ENCODE measurements at regions not wholly inside any gene's neighbourhood (a gene's known extent, or its start where the extent isn't known, plus 50 kb on each side); places are given as distances from the start of the nearest gene placed in this dataset.

GRCh38 chr13:72341904-72342303 is 385.5 kb downstream of the MZT1 start:
- Histone ChIP-seq H3K36me3 (ENCODE audit: control insufficient read depth in 1 of 2, insufficient read depth in 2 of 2, low read length in 2 of 2) (no peaks in the 10 kb centered on the region), H3K4me3 (replicated peaks in 1 of 2; ENCODE audit: low read depth in 1 of 2, low read length in 2 of 2) (no peak overlapping the region), H3K9me2 (ENCODE audit: insufficient read depth) (no peaks in the 10 kb centered on the region), H3K79me2 (ENCODE audit: insufficient read depth, low read length) (no peaks in the 10 kb centered on the region), H3K27ac (ENCODE audit: low read depth, low read length) (no peak overlapping the region), H3K4me1 (ENCODE audit: control insufficient read depth in 1 of 2, insufficient read depth in 2 of 2, low read length in 2 of 2) (no peaks in the 10 kb centered on the region), H3K9ac (ENCODE audit: low read length) (no peak overlapping the region), H4K20me1 (ENCODE audit: insufficient read depth) (no peaks in the 10 kb centered on the region), H2AFZ (ENCODE audit: low read depth, low read length, poor library complexity, severe bottlenecking) (no peak overlapping the region), H3K9me3 (ENCODE audit: control insufficient read depth in 1 of 2, insufficient read depth in 1 of 2, low read depth in 1 of 2, low read length in 2 of 2) (no peaks in the 10 kb centered on the region), H3K27me3 (ENCODE audit: insufficient read depth, low read length) (no peaks in the 10 kb centered on the region), H3K4me2 (ENCODE audit: low read length) (no peak overlapping the region)
- ChIA-PET RAD21 (ENCODE audit: low non-redundant PET in 1 of 2, low total read pairs in 2 of 2, uncharacterized antibody in 2 of 2, unreplicated experiment in 2 of 2) (no interaction called here), POLR2A (no interaction called here), CTCF (no interaction called here)
- DNase-seq (ENCODE audit: low read depth, low spot score) = no peak
- no peak for ATAC-seq
- intact Hi-C loops (cut with micrococcal nuclease) = no loop called here
- TF ChIP-seq, protein P1, sequence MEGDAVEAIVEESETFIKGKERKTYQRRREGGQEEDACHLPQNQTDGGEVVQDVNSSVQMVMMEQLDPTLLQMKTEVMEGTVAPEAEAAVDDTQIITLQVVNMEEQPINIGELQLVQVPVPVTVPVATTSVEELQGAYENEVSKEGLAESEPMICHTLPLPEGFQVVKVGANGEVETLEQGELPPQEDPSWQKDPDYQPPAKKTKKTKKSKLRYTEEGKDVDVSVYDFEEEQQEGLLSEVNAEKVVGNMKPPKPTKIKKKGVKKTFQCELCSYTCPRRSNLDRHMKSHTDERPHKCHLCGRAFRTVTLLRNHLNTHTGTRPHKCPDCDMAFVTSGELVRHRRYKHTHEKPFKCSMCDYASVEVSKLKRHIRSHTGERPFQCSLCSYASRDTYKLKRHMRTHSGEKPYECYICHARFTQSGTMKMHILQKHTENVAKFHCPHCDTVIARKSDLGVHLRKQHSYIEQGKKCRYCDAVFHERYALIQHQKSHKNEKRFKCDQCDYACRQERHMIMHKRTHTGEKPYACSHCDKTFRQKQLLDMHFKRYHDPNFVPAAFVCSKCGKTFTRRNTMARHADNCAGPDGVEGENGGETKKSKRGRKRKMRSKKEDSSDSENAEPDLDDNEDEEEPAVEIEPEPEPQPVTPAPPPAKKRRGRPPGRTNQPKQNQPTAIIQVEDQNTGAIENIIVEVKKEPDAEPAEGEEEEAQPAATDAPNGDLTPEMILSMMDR (IDR thresholded peaks at IDR 0.05 in 2 of 3, conservative IDR thresholded peaks at IDR 0.05 in 1 of 3; ENCODE audit: borderline replicate concordance in 1 of 3, insufficient read depth in 1 of 3, low read depth in 2 of 3, low read length in 2 of 3) = no peak
- TF ChIP-seq ZNF274 (IDR thresholded peaks at IDR 0.05; ENCODE audit: low read depth, low read length) = no peak
- TF ChIP-seq SIN3A (IDR thresholded peaks at IDR 0.05; ENCODE audit: low read depth) = no peak
- TF ChIP-seq JUND (IDR thresholded peaks at IDR 0.05) = no peak
- BruUV-seq (replicated peaks) = no TSS peak

DNA sequence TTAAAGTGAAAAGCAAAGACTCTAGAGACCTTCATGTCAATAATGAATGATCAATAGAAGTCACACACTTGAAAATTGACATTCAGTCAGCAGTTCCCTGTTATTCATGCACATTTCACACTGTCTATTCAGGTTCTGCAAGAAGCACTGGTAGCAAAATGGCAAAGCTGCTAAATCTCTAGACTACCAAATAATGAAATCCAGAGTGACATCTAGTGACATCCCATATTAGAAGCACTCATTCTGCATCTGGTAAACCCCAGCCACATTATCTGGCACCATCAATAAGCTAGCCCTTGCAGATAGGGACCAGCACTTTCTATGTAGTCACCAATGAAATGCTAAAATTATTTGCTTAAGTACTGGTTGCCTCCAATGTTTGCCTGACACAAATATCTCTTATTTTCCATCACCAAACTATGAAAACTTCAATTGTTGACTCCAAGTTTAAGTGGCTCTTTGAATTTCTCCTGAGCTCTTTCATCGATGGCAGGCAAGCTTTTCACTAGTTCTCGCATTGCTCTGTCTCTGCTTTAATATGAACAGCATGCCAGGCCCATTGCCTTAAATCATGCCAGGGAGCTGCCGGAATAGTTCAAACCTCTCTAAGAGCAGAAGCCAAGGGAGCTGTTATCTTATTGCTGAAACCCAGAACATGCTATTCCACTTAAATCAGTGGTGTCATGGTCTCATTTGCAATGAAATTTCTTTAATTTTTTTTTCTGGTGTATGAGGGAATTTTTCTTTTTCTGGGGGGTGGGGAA is 409.9 kb downstream of the MZT1 start:
- no peak for ATAC-seq
- no peak for DNase-seq (ENCODE audit: low read depth, low spot score)
- Histone ChIP-seq H3K9me3 (ENCODE audit: control insufficient read depth in 1 of 2, insufficient read depth in 1 of 2, low read depth in 1 of 2, low read length in 2 of 2) (peaks cover 0 to 4% of the 10 kb centered on the region in 2 experiments; a peak in 1 of 4 replicates), H3K36me3 (ENCODE audit: control insufficient read depth in 1 of 2, insufficient read depth in 2 of 2, low read length in 2 of 2) (no peaks in the 10 kb centered on the region), H3K79me2 (ENCODE audit: insufficient read depth, low read length) (no peaks in the 10 kb centered on the region), H4K20me1 (ENCODE audit: insufficient read depth) (no peaks in the 10 kb centered on the region), H3K9ac (ENCODE audit: low read length) (no peak overlapping the region), H3K27ac (ENCODE audit: low read depth, low read length) (no peak overlapping the region), H3K27me3 (ENCODE audit: insufficient read depth, low read length) (no peaks in the 10 kb centered on the region), H3K4me2 (ENCODE audit: low read length) (no peak overlapping the region), H3K9me2 (ENCODE audit: insufficient read depth) (no peaks in the 10 kb centered on the region), H3K4me3 (replicated peaks in 1 of 2; ENCODE audit: low read depth in 1 of 2, low read length in 2 of 2) (no peak overlapping the region), H2AFZ (ENCODE audit: low read depth, low read length, poor library complexity, severe bottlenecking) (no peak overlapping the region), H3K4me1 (ENCODE audit: control insufficient read depth in 1 of 2, insufficient read depth in 2 of 2, low read length in 2 of 2) (no peaks in the 10 kb centered on the region)
- RAD21 ChIA-PET (ENCODE audit: low non-redundant PET in 1 of 2, low total read pairs in 2 of 2, uncharacterized antibody in 2 of 2, unreplicated experiment in 2 of 2) = no interaction called here
- CTCF ChIA-PET = no interaction called here
- POLR2A ChIA-PET = no interaction called here
- no TSS peak for BruUV-seq (replicated peaks)
- intact Hi-C loops (cut with micrococcal nuclease) = no loop called here
- TF ChIP-seq SIN3A (IDR thresholded peaks at IDR 0.05; ENCODE audit: low read depth) (no peak), YY1 (IDR thresholded peaks at IDR 0.05; ENCODE audit: extremely low read depth, insufficient replicate concordance, low read depth, low read length) (no peak), POLR2A (IDR thresholded peaks at IDR 0.05; ENCODE audit: borderline replicate concordance, extremely low read depth, insufficient read depth, insufficient read length) (no peak), RAD21 (IDR thresholded peaks at IDR 0.05; ENCODE audit: low read depth) (no peak), POLR2AphosphoS5 (IDR thresholded peaks at IDR 0.05; ENCODE audit: low read depth, low read length) (no peak), SRF (IDR thresholded peaks at IDR 0.05; ENCODE audit: low read depth) (no peak), EGR1 (IDR thresholded peaks at IDR 0.05; ENCODE audit: low read depth) (no peak), ELF1 (IDR thresholded peaks at IDR 0.05; ENCODE audit: borderline replicate concordance, low read depth) (no peak), ZBTB33 (IDR thresholded peaks at IDR 0.05; ENCODE audit: extremely low read depth, insufficient replicate concordance, low read length) (no peak), JUND (IDR thresholded peaks at IDR 0.05) (no peak), ZNF274 (IDR thresholded peaks at IDR 0.05; ENCODE audit: low read depth, low read length) (no peak)
- TF ChIP-seq, protein P1 (IDR thresholded peaks at IDR 0.05 in 2 of 3, conservative IDR thresholded peaks at IDR 0.05 in 1 of 3; ENCODE audit: borderline replicate concordance in 1 of 3, insufficient read depth in 1 of 3, low read depth in 2 of 3, low read length in 2 of 3) = no peak
